GM12873 (cell line): ENCODE measurements at regions not wholly inside any gene's neighbourhood (a gene's known extent, or its start where the extent isn't known, plus 50 kb on each side); places are given as distances from the start of the nearest gene placed in this dataset.

Experiments
- TF ChIP-seq, protein P1 (sequence below): IDR thresholded peaks from 2 replicates; pipeline ENCODE4 v1.5.1; 2012; ENCODE audit warnings: low read depth, mild to moderate bottlenecking, moderate library complexity, low read length, control low read depth; ENCODE audit not compliant: insufficient read depth; ENCODE audit errors: missing control alignments

DNA sequence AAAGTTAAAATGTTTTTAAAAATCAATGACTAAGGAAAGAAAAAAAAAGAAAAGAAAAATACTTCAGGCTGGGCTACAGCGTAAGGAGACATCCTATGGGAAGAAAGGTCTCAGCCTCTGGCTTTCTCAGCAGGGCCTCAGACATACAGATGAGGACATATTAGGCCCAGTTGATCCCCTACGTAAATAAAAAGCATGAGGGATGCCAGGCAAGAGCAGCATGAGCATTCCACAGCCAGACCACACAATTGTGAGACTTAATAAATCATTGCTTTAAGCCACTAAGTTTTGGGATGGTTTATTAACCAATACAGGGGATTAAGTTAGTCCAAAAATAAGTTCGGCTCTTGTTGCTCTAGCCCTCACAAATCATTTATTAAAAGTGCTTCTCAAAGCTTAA is 394.1 kb upstream of the NECTIN3 start:
- TF ChIP-seq, protein P1, sequence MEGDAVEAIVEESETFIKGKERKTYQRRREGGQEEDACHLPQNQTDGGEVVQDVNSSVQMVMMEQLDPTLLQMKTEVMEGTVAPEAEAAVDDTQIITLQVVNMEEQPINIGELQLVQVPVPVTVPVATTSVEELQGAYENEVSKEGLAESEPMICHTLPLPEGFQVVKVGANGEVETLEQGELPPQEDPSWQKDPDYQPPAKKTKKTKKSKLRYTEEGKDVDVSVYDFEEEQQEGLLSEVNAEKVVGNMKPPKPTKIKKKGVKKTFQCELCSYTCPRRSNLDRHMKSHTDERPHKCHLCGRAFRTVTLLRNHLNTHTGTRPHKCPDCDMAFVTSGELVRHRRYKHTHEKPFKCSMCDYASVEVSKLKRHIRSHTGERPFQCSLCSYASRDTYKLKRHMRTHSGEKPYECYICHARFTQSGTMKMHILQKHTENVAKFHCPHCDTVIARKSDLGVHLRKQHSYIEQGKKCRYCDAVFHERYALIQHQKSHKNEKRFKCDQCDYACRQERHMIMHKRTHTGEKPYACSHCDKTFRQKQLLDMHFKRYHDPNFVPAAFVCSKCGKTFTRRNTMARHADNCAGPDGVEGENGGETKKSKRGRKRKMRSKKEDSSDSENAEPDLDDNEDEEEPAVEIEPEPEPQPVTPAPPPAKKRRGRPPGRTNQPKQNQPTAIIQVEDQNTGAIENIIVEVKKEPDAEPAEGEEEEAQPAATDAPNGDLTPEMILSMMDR, result no peak

- TF ChIP-seq, protein P1, result no peak
Observed at GRCh38 chr3:110679285-110679684, 392.3 kb upstream of the NECTIN3 start.

DNA sequence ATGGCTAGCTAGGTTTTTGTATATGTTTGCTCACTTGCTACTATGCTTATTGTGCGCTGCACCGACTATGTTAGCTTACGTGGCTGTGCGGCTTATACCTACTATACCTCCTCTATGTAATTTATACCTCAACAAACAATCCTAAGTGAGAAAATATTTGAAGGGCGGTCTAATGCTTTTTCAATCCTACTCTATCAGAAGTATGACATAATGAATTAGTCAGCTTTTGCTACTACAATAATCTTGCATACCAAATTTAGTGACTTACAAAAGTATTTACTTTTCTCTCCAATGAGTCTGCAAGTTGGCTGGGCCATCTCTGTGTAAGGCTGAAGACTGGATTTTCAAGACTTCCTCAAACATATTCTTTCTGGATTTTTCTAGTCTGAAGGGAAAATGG is 391.2 kb upstream of the NECTIN3 start:
- TF ChIP-seq, protein P1, result no peak

DNA sequence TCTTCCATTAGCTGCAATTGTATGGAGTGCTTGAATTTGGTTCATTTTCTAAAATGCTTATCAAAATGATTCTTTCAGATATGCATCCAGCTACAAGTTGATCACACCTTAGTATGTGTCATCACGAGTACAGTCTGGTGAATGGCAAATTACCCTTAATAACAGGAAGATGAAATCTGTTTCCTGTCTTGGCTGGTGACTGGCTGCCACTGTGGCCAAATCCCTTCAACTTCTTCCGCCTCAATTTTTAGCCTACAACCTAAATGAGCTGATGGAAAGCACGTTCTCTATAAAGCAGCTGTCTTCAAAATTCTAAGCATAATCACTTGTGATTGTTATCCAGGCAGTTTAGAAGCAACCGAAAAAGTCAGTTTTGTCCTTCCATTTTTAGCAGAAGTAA is 387.1 kb upstream of the NECTIN3 start:
- TF ChIP-seq, protein P1, result no peak

DNA sequence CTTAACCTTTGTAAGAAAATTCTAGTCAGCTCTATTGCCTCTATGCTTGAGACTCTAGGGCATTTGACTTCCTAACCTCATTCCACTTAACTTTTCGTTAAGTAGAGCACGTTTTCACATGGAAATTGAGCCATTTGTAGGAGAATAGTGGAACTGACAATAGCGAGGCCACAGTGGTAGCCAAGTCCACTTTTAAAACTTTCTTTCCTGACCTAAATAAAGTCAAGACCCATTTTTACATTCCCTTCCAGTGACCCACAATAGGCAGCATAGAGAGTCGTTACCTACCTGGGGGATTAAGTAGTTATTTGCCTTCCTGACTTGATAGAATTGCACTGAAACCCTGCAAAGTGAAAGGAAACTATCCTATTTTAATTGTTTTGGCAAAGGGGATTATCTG is 386.0 kb upstream of the NECTIN3 start:
- TF ChIP-seq, protein P1, result no peak

DNA sequence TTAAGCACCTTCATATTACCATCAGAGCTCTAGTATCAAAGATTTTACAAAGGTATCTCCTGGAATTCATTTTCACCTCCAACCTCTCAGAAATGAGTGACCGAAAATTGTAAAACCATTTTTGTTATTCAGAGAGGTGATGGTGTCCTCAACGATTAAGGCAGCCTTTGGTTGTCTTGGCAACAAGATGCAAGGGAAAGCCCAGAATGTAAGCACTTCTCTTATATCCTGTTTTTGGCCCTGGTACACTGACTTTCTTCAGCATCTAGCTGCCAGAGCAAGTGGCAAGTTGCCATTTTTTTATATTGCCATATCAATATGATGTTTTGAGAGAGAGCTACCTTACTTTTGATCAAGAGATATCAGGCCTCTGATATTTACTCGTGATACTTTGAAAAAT is 384.9 kb upstream of the NECTIN3 start:
- TF ChIP-seq, protein P1, result no peak

- TF ChIP-seq, protein P1, result no peak
Observed at GRCh38 chr3:110687138-110687537, 384.5 kb upstream of the NECTIN3 start.
